H9 (cell line): ENCODE measurements at regions not wholly inside any gene's neighbourhood (a gene's known extent, or its start where the extent isn't known, plus 50 kb on each side); places are given as distances from the start of the nearest gene placed in this dataset.

Experiments used
- DNase-seq: peaks from one replicate; pipeline ENCODE4 v3.0.0-alpha.2; 2017
- H2AFZ ChIP-seq: one replicate; pipeline ENCODE4 v1.6.1; 2013; ENCODE audit warnings: mild to moderate bottlenecking, low read length, control low read depth, moderate library complexity
- H2AK5ac ChIP-seq: 2 replicates; pipeline ENCODE4 v1.6.1; 2013; ENCODE audit warnings: low read length, control low read depth, mixed read lengths; ENCODE audit not compliant: insufficient read length
- H2BK120ac ChIP-seq: one replicate; pipeline ENCODE4 v1.6.1; 2013; ENCODE audit warnings: low read depth, mild to moderate bottlenecking, low read length, control low read depth, inconsistent platforms; ENCODE audit not compliant: poor library complexity, severe bottlenecking
- H2BK12ac ChIP-seq: 2 replicates; pipeline ENCODE4 v1.6.1; 2013; ENCODE audit warnings: low read length, control low read depth, mixed read lengths, low read depth; ENCODE audit not compliant: insufficient read length
- H2BK15ac ChIP-seq: 2 replicates; pipeline ENCODE4 v1.6.1; 2013; ENCODE audit warnings: low read depth, low read length, control low read depth
- H2BK20ac ChIP-seq: one replicate; pipeline ENCODE4 v1.6.1; 2013; ENCODE audit warnings: low read depth, mild to moderate bottlenecking, low read length, control low read depth, inconsistent platforms; ENCODE audit not compliant: poor library complexity, severe bottlenecking
- H2BK5ac ChIP-seq: 2 replicates; pipeline ENCODE4 v1.6.1; 2013; ENCODE audit warnings: low read length, control low read depth, mixed read lengths; ENCODE audit not compliant: insufficient read length
- H3K14ac ChIP-seq: 2 replicates; pipeline ENCODE4 v1.6.1; 2013; ENCODE audit warnings: low read length, control low read depth; ENCODE audit not compliant: insufficient read depth
- H3K18ac ChIP-seq: 2 replicates; pipeline ENCODE4 v1.6.1; 2013; ENCODE audit warnings: low read depth, mild to moderate bottlenecking, mixed read lengths, low read length, control low read depth; ENCODE audit not compliant: insufficient read length
- H3K23ac ChIP-seq: 2 replicates; pipeline ENCODE4 v1.6.1; 2013; ENCODE audit warnings: low read length, control low read depth, mixed read lengths, low read depth; ENCODE audit not compliant: insufficient read length
- H3K23me2 ChIP-seq: 2 replicates; pipeline ENCODE4 v1.6.1; 2013; ENCODE audit warnings: low read depth, mild to moderate bottlenecking, mixed read lengths, low read length, control low read depth; ENCODE audit not compliant: insufficient read length, poor library complexity, severe bottlenecking
- H3K27ac ChIP-seq: 2 replicates; pipeline ENCODE4 v1.5.1; 2013; ENCODE audit warnings: low read length, control low read depth, mixed read lengths, low read depth; ENCODE audit not compliant: insufficient read length
- H3K27me3 ChIP-seq: 2 replicates; pipeline ENCODE4 v1.6.1; 2013; ENCODE audit warnings: low read length, control low read depth, inconsistent platforms; ENCODE audit not compliant: insufficient read depth
- H3K4ac ChIP-seq: 2 replicates; pipeline ENCODE4 v1.6.1; 2013; ENCODE audit warnings: low read depth, mild to moderate bottlenecking, control low read depth, inconsistent platforms, low read length, moderate library complexity
- H3K4me1 ChIP-seq: 2 replicates; pipeline ENCODE4 v1.6.1; 2013; ENCODE audit warnings: low read length, control low read depth, inconsistent platforms; ENCODE audit not compliant: insufficient read depth
- H3K4me2 ChIP-seq: 2 replicates; pipeline ENCODE4 v1.6.1; 2013; ENCODE audit warnings: low read length, control low read depth, mixed read lengths; ENCODE audit not compliant: insufficient read length, insufficient read depth
- H3K56ac ChIP-seq: 2 replicates; pipeline ENCODE4 v1.6.1; 2013; ENCODE audit warnings: low read depth, mild to moderate bottlenecking, mixed read lengths, low read length, control low read depth; ENCODE audit not compliant: insufficient read length
- H3K79me1 ChIP-seq: 2 replicates; pipeline ENCODE4 v1.6.1; 2013; ENCODE audit warnings: low read depth, mild to moderate bottlenecking, moderate library complexity, low read length, control low read depth, inconsistent platforms; ENCODE audit not compliant: insufficient read depth, poor library complexity, severe bottlenecking
- H3K79me2 ChIP-seq: 2 replicates; pipeline ENCODE4 v1.6.1; 2013; ENCODE audit warnings: low read length, control low read depth, inconsistent platforms; ENCODE audit not compliant: insufficient read depth
- H3K9ac ChIP-seq: 2 replicates; pipeline ENCODE4 v1.6.1; 2013; ENCODE audit warnings: low read length, control low read depth, mixed read lengths; ENCODE audit not compliant: insufficient read length; ENCODE audit errors: extremely low read depth
- H3K9me3 ChIP-seq: one replicate; pipeline ENCODE4 v1.6.1; 2013; ENCODE audit warnings: low read depth, low read length, inconsistent platforms; ENCODE audit not compliant: control insufficient read depth
- H3T11ph ChIP-seq: one replicate; pipeline ENCODE4 v1.6.1; 2013; ENCODE audit warnings: mild to moderate bottlenecking, low read length, control low read depth, inconsistent platforms
- H4K20me1 ChIP-seq: one replicate; pipeline ENCODE4 v1.6.1; 2013; ENCODE audit not compliant: control insufficient read depth, insufficient read length, insufficient read depth
- H4K5ac ChIP-seq: 2 replicates; pipeline ENCODE4 v1.6.1; 2013; ENCODE audit warnings: low read depth, mild to moderate bottlenecking, mixed read lengths, low read length, control low read depth; ENCODE audit not compliant: insufficient read length
- H4K8ac ChIP-seq: replicated peaks from 2 replicates; pipeline ENCODE4 v1.6.1; 2013; ENCODE audit warnings: low read length, control low read depth, mixed read lengths, low read depth; ENCODE audit not compliant: insufficient read length
- H4K91ac ChIP-seq: 2 replicates; pipeline ENCODE4 v1.6.1; 2013; ENCODE audit warnings: low read depth, mild to moderate bottlenecking, moderate library complexity, mixed read lengths, low read length, control low read depth; ENCODE audit not compliant: insufficient read length
- H3K27ac Mint-ChIP-seq, 3 experiments: 2 replicates in 2 of 3; 3 replicates in 1 of 3; pipeline ENCODE4 v1.8.0; 2020 to 2021; ENCODE audit warnings: mixed read lengths in 3 of 3, mild to moderate bottlenecking in 1 of 3, moderate library complexity in 1 of 3
- H3K27me3 Mint-ChIP-seq: 2 replicates; pipeline ENCODE4 v1.8.0; 2021; ENCODE audit warnings: low read depth, mild to moderate bottlenecking, moderate library complexity, mixed read lengths
- H3K36me3 Mint-ChIP-seq, 3 experiments: 2 replicates in 2 of 3; 3 replicates in 1 of 3; pipeline ENCODE4 v1.8.0; 2020 to 2021; ENCODE audit warnings: low read depth in 3 of 3, mixed read lengths in 3 of 3; ENCODE audit not compliant: insufficient read depth in 1 of 3
- H3K4me1 Mint-ChIP-seq, 2 experiments: 2 replicates each; pipeline ENCODE4 v1.8.0; 2020; ENCODE audit warnings: mixed read lengths in 2 of 2
- H3K4me3 Mint-ChIP-seq, 2 experiments: 2 replicates in 1 of 2; 3 replicates in 1 of 2; pipeline ENCODE4 v1.8.0; 2020 to 2021; ENCODE audit warnings: mild to moderate bottlenecking in 2 of 2, mixed read lengths in 2 of 2, moderate library complexity in 1 of 2
- H3K9me3 Mint-ChIP-seq, 2 experiments: 2 replicates in 1 of 2; 3 replicates in 1 of 2; pipeline ENCODE4 v1.8.0; 2020; ENCODE audit warnings: mild to moderate bottlenecking in 2 of 2, mixed read lengths in 2 of 2, moderate library complexity in 1 of 2
- CTCF ChIP-seq: fragments of 200-600 bp; sonication (generic); conservative IDR thresholded peaks from 3 replicates; pipeline ENCODE4 v1.8.0; 2021; ENCODE audit warnings: antibody characterized with exemption, mild to moderate bottlenecking
- WGBS: extraction: QIAGEN DNeasy Blood & Tissue Kit; methylation state at CpG from one replicate; pipeline ENCODE4 v1.1.7; 2013; ENCODE audit warnings: missing lambda C conversion rate, low lambda C conversion rate, mixed read lengths; ENCODE audit not compliant: insufficient read length; ENCODE audit errors: extremely low coverage; 5-methylcytosine and 5-hydroxymethylcytosine counted together

GRCh38 chr18:70636991-70637390, 348.1 kb downstream of the SOCS6 start:
- Mint-ChIP-seq H3K27ac (no peak overlapping the region), H3K4me3 (no peak overlapping the region), H3K27me3 (no peaks in the 10 kb centered on the region), H3K36me3 (no peaks in the 10 kb centered on the region), H3K4me1 (no peaks in the 10 kb centered on the region), H3K9me3 (no peaks in the 10 kb centered on the region; a peak in 2 of 5 replicates)
- no peak overlapping the region for H3K14ac ChIP-seq
- no peaks in the 10 kb centered on the region for H3K27me3 ChIP-seq
- no peak overlapping the region for H4K5ac ChIP-seq
- no peak overlapping the region for H2BK12ac ChIP-seq
- H3K4me1 ChIP-seq: no peaks in the 10 kb centered on the region
- H3K23me2 ChIP-seq: no peaks in the 10 kb centered on the region
- no peak overlapping the region for H2BK120ac ChIP-seq
- no peak overlapping the region for H4K8ac ChIP-seq
- H3K56ac ChIP-seq: no peak overlapping the region
- no peaks in the 10 kb centered on the region for H3K79me2 ChIP-seq
- no peak overlapping the region for H3K23ac ChIP-seq
- no peaks in the 10 kb centered on the region for H3K79me1 ChIP-seq
- H3K9ac ChIP-seq: no peak overlapping the region
- H3K4me2 ChIP-seq: no peak overlapping the region
- no peak for TF ChIP-seq CTCF
- H3K27ac ChIP-seq: no peak overlapping the region
- no peak overlapping the region for H3K18ac ChIP-seq
- no peak overlapping the region for H3K4ac ChIP-seq
- H3K9me3 ChIP-seq: no peaks in the 10 kb centered on the region
- no peak overlapping the region for H2BK5ac ChIP-seq
- no peak overlapping the region for H2AK5ac ChIP-seq
- H2BK15ac ChIP-seq: no peak overlapping the region
- H4K91ac ChIP-seq: no peak overlapping the region
- no peak overlapping the region for H3T11ph ChIP-seq
- no peaks in the 10 kb centered on the region for H4K20me1 ChIP-seq
- no peak overlapping the region for H2BK20ac ChIP-seq
- no peak for DNase-seq
- no CpG with 5 or more reads among the region's 1 CpG for WGBS
- H2AFZ ChIP-seq: no peak overlapping the region
